ENCODE measurements at regions not wholly inside any gene's neighbourhood (a gene's known extent, or its start where the extent isn't known, plus 50 kb on each side); places are given as distances from the start of the nearest gene placed in this dataset.
"Not testable (repeated sequence)": the region's sequence is repeated elsewhere in the genome, so short reads cannot be mapped to it uniquely, and the experiment has no call there.

GRCh38 chr2:230593765-230594164 is 118.9 kb upstream of the CAB39 start:
- no peak for DNase-seq (ENCODE audit: low read depth)

- no peak for DNase-seq (ENCODE audit: low read depth)
Measured at GRCh38 chr2:230594286-230594840, 118.3 kb upstream of the CAB39 start.

GRCh38 chr2:230599853-230600252 is 112.8 kb upstream of the CAB39 start:
- DNase-seq (ENCODE audit: low read depth): no peak

- no peak for DNase-seq (ENCODE audit: low read depth)
Measured at GRCh38 chr2:230600285-230600684, 112.4 kb upstream of the CAB39 start.

- no peak for DNase-seq (ENCODE audit: low read depth)
Measured at GRCh38 chr2:230600881-230601280, 111.8 kb upstream of the CAB39 start.

GRCh38 chr2:230601510-230601909 is 111.1 kb upstream of the CAB39 start:
- no peak for DNase-seq (ENCODE audit: low read depth)

- no peak for DNase-seq (ENCODE audit: low read depth)
Measured at GRCh38 chr2:230602562-230603230, 109.9 kb upstream of the CAB39 start.

- DNase-seq (ENCODE audit: low read depth): not testable (repeated sequence)
Measured at GRCh38 chr2:230603317-230603716, 109.3 kb upstream of the CAB39 start.

GRCh38 chr2:230604158-230604557 is 108.5 kb upstream of the CAB39 start:
- DNase-seq (ENCODE audit: low read depth): not testable (repeated sequence)

- no peak for DNase-seq (ENCODE audit: low read depth)
Measured at GRCh38 chr2:230614040-230614439, 98.6 kb upstream of the CAB39 start.

GRCh38 chr2:230614913-230615332 is 97.7 kb upstream of the CAB39 start:
- no peak for DNase-seq (ENCODE audit: low read depth)

GRCh38 chr2:230617256-230617706 is 95.4 kb upstream of the CAB39 start:
- DNase-seq (ENCODE audit: low read depth): peak; percentile 67

GRCh38 chr2:230619491-230619890 is 93.2 kb upstream of the CAB39 start:
- DNase-seq (ENCODE audit: low read depth): no peak

- DNase-seq (ENCODE audit: low read depth): not testable (repeated sequence)
Measured at GRCh38 chr2:230625220-230625619, 87.4 kb upstream of the CAB39 start.

- DNase-seq (ENCODE audit: low read depth): not testable (repeated sequence)
Measured at GRCh38 chr2:230627091-230627490, 85.6 kb upstream of the CAB39 start.

GRCh38 chr2:230627806-230628724 is 84.6 kb upstream of the CAB39 start:
- DNase-seq (ENCODE audit: low read depth): no peak

- no peak for DNase-seq (ENCODE audit: low read depth)
Measured at GRCh38 chr2:230631470-230631869, 81.2 kb upstream of the CAB39 start.

GRCh38 chr2:230634146-230634545 is 78.5 kb upstream of the CAB39 start:
- DNase-seq (ENCODE audit: low read depth): no peak

- not testable (repeated sequence) for DNase-seq (ENCODE audit: low read depth)
Measured at GRCh38 chr2:230634721-230635313, 77.8 kb upstream of the CAB39 start.

- no peak for DNase-seq (ENCODE audit: low read depth)
Measured at GRCh38 chr2:230636684-230637271, 75.9 kb upstream of the CAB39 start.

GRCh38 chr2:230637486-230637885 is 75.2 kb upstream of the CAB39 start:
- not testable (repeated sequence) for DNase-seq (ENCODE audit: low read depth)

Measured in LHCN-M2 (cell line).